ENCODE measurements at regions not wholly inside any gene's neighbourhood (a gene's known extent, or its start where the extent isn't known, plus 50 kb on each side); places are given as distances from the start of the nearest gene placed in this dataset.
"Not testable (repeated sequence)": the region's sequence is repeated elsewhere in the genome, so short reads cannot be mapped to it uniquely, and the experiment has no call there.

GRCh38 chr5:136453986-136454758 is 88.8 kb upstream of the TRPC7 start:
- no peak for DNase-seq

GRCh38 chr5:136453199-136453598 is 87.9 kb upstream of the TRPC7 start:
- no peak for DNase-seq

GRCh38 chr5:136447576-136447975 is 82.2 kb upstream of the TRPC7 start:
- DNase-seq, result not testable (repeated sequence)

- DNase-seq, result no peak
Measured at GRCh38 chr5:136446565-136446964, 81.2 kb upstream of the TRPC7 start.

GRCh38 chr5:136444099-136444498 is 78.8 kb upstream of the TRPC7 start:
- DNase-seq, result not testable (repeated sequence)

GRCh38 chr5:136439367-136439766 is 74.0 kb upstream of the TRPC7 start:
- no peak for DNase-seq

- DNase-seq, result no peak
Measured at GRCh38 chr5:136435946-136436543, 70.7 kb upstream of the TRPC7 start.

GRCh38 chr5:136434795-136435194 is 69.5 kb upstream of the TRPC7 start:
- no peak for DNase-seq

- no peak for DNase-seq
Measured at GRCh38 chr5:136432705-136433104, 67.4 kb upstream of the TRPC7 start.

GRCh38 chr5:136430081-136430480 is 64.7 kb upstream of the TRPC7 start:
- no peak for DNase-seq

GRCh38 chr5:136427426-136427825 is 62.1 kb upstream of the TRPC7 start:
- DNase-seq, result no peak

- DNase-seq, result no peak
Measured at GRCh38 chr5:136425921-136426320, 60.6 kb upstream of the TRPC7 start.

GRCh38 chr5:136424835-136425584 is 59.7 kb upstream of the TRPC7 start:
- no peak for DNase-seq

GRCh38 chr5:136423944-136424606 is 58.7 kb upstream of the TRPC7 start:
- no peak for DNase-seq

- no peak for DNase-seq
Measured at GRCh38 chr5:136420168-136420898, 55.0 kb upstream of the TRPC7 start.

GRCh38 chr5:136418301-136418700 is 53.0 kb upstream of the TRPC7 start:
- no peak for DNase-seq
